ENCODE measurements at regions not wholly inside any gene's neighbourhood (a gene's known extent, or its start where the extent isn't known, plus 50 kb on each side); places are given as distances from the start of the nearest gene placed in this dataset.

DNA sequence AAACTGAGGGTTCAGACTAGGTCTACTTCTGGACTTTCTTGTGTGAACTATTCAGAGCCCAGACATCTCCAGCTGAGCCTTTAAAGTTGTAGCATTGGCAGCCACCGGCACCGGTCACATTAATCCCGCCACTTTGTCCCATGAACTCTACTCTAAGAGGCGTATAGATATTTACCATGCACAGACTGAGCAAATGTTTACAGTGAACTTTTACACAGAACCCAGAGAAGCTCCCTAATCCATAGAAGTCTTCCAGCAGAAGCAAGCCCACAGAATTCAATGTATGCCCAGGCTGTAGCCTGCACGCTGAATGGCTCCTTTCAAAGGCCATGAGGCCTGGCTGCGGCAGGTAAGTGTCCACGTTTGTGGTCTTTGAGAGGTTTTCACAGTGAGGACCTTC, 466.9 kb downstream of the ENC1 start:
- no peak overlapping the region for H3K27ac ChIP-seq (ENCODE audit: low read depth, low read length)
- no peak overlapping the region for H3K4me2 ChIP-seq (ENCODE audit: insufficient read depth in 1 of 2, low read depth in 2 of 2, low read length in 2 of 2)
- no peak overlapping the region for H3K4ac ChIP-seq (replicated peaks; ENCODE audit: insufficient read length, low read depth, low read length)
- no peaks in the 10 kb centered on the region for H3K79me1 ChIP-seq (ENCODE audit: low read depth, low read length)
- H4K5ac ChIP-seq (ENCODE audit: insufficient read length, low read depth, low read length), result no peak overlapping the region
- ChIA-PET CTCF (ENCODE audit: partially characterized antibody) (interaction anchor here (1.1 to 1.6 kb wide), 4 partner anchors 10 to 476 kb away, joined by 3 to 5 read pairs (median 3); no protein-coding TSS in a partner anchor), POLR2A (ENCODE audit: partially characterized antibody) (no interaction called here)
- H2BK20ac ChIP-seq (ENCODE audit: low read length), result no peak overlapping the region
- no peak overlapping the region for H2BK120ac ChIP-seq (replicated peaks; ENCODE audit: low read depth, low read length)
- H4K8ac ChIP-seq (ENCODE audit: extremely low read depth, insufficient read depth, low read length), result no peak overlapping the region
- no peak overlapping the region for H3K14ac ChIP-seq (ENCODE audit: insufficient read length)
- H3K4me3 ChIP-seq (ENCODE audit: extremely low read depth in 1 of 4, insufficient read depth in 2 of 4, low read depth in 3 of 4, low read length in 4 of 4), result no peak overlapping the region
- no peak for DNase-seq (ENCODE audit: low read depth in 1 of 2, low spot score in 2 of 2)
- no peak overlapping the region for H2AK5ac ChIP-seq (ENCODE audit: low read depth, low read length)
- no peak overlapping the region for H2BK12ac ChIP-seq (ENCODE audit: low read depth, low read length)
- no peak overlapping the region for H3K23ac ChIP-seq (ENCODE audit: insufficient read length)
- H3K27me3 ChIP-seq (replicated peaks in 1 of 4; ENCODE audit: control insufficient read depth in 3 of 4, extremely low read depth in 1 of 4, insufficient read depth in 3 of 4, low read length in 3 of 4), result no peaks in the 10 kb centered on the region
- H2BK5ac ChIP-seq (ENCODE audit: low read depth, low read length), result no peak overlapping the region
- H4K20me1 ChIP-seq (replicated peaks in 1 of 2; ENCODE audit: control insufficient read depth in 1 of 2, insufficient read depth in 2 of 2, low read length in 2 of 2), result no peaks in the 10 kb centered on the region
- H4K91ac ChIP-seq (replicated peaks; ENCODE audit: insufficient read length, low read length), result peak overlapping the region; percentile 1
- peak overlapping the region; percentile 74; the same call in 1 of the 2 replicates for H2AFZ ChIP-seq (ENCODE audit: low read length)
- no peak overlapping the region for H2BK15ac ChIP-seq (ENCODE audit: low read length)
- no peak overlapping the region; the same call in 1 of the 2 replicates for H3K18ac ChIP-seq (ENCODE audit: extremely low read depth, low read length)
- FAIRE-seq, result no peak
- no peaks in the 10 kb centered on the region for H3K79me2 ChIP-seq (ENCODE audit: control insufficient read depth in 1 of 2, insufficient read depth in 2 of 2, low read length in 2 of 2)
- peaks cover 0 to 5% (median 0%) of the 10 kb centered on the region in 4 experiments; a peak in 1 of 7 replicates for H3K4me1 ChIP-seq (replicated peaks in 1 of 4; ENCODE audit: control insufficient read depth in 3 of 4, insufficient read depth in 4 of 4, low read length in 3 of 4)
- H3K23me2 ChIP-seq (ENCODE audit: low read depth, low read length), result no peaks in the 10 kb centered on the region
- H3K56ac ChIP-seq (replicated peaks; ENCODE audit: insufficient read length, low read depth, low read length), result no peak overlapping the region
- no peaks in the 10 kb centered on the region for H3K9me3 ChIP-seq (ENCODE audit: insufficient read depth in 2 of 2, low read depth in 1 of 2, low read length in 1 of 2)
- 95% methylated on average over 7 of the region's 7 CpGs; no CpG with 5 or more reads in 1 of the 2 experiments for WGBS, 2 experiments (ENCODE audit: extremely low coverage in 1 of 2, insufficient coverage in 1 of 2, insufficient read length in 1 of 2, insufficient replicate concordance in 2 of 2, low coverage in 1 of 2, low lambda C conversion rate in 2 of 2, missing lambda C conversion rate in 1 of 2)
- H3K36me3 ChIP-seq (ENCODE audit: control insufficient read depth in 2 of 4, insufficient read depth in 4 of 4, low read length in 3 of 4), result no peaks in the 10 kb centered on the region
- no peak overlapping the region for H3K9ac ChIP-seq (replicated peaks in 1 of 4; ENCODE audit: extremely low read depth in 1 of 4, low read depth in 3 of 4, low read length in 3 of 4)
- TF ChIP-seq BCL11A (IDR thresholded peaks at IDR 0.05; ENCODE audit: low read depth in 2 of 2, low read length in 2 of 2) (no peak), KDM1A (IDR thresholded peaks at IDR 0.05; ENCODE audit: borderline replicate concordance, low read length) (no peak), POLR2A (IDR thresholded peaks at IDR 0.05; ENCODE audit: control extremely low read depth in 1 of 2, low read depth in 2 of 2, low read length in 2 of 2) (no peak), SIN3A (conservative IDR thresholded peaks at IDR 0.05 in 1 of 2, IDR thresholded peaks at IDR 0.05 in 1 of 2; ENCODE audit: low read depth in 1 of 2, low read length in 2 of 2) (no peak), NANOG (IDR thresholded peaks at IDR 0.05; ENCODE audit: insufficient read depth, low read depth, low read length, poor library complexity, severe bottlenecking) (no peak), KDM5A (IDR thresholded peaks at IDR 0.05; ENCODE audit: low read length) (no peak), EZH2 (IDR thresholded peaks at IDR 0.05; ENCODE audit: low read depth, low read length, severe bottlenecking) (no peak), SP4 (IDR thresholded peaks at IDR 0.05; ENCODE audit: low read length) (no peak), ZNF274 (IDR thresholded peaks at IDR 0.05; ENCODE audit: borderline replicate concordance, extremely low read depth, low read length) (no peak), RNF2 (IDR thresholded peaks at IDR 0.05; ENCODE audit: borderline replicate concordance, low read depth, low read length, missing control alignments, poor library complexity, severe bottlenecking) (no peak), NRF1 (IDR thresholded peaks at IDR 0.05; ENCODE audit: low read depth, low read length) (no peak)
- TF ChIP-seq, protein P1, sequence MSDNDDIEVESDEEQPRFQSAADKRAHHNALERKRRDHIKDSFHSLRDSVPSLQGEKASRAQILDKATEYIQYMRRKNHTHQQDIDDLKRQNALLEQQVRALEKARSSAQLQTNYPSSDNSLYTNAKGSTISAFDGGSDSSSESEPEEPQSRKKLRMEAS (IDR thresholded peaks at IDR 0.05), result no peak
- TF ChIP-seq, protein P2, sequence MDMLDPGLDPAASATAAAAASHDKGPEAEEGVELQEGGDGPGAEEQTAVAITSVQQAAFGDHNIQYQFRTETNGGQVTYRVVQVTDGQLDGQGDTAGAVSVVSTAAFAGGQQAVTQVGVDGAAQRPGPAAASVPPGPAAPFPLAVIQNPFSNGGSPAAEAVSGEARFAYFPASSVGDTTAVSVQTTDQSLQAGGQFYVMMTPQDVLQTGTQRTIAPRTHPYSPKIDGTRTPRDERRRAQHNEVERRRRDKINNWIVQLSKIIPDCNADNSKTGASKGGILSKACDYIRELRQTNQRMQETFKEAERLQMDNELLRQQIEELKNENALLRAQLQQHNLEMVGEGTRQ (IDR thresholded peaks at IDR 0.05; ENCODE audit: low read length), result no peak
